ENCODE measurements at regions not wholly inside any gene's neighbourhood (a gene's known extent, or its start where the extent isn't known, plus 50 kb on each side); places are given as distances from the start of the nearest gene placed in this dataset.
"Not testable (repeated sequence)": the region's sequence is repeated elsewhere in the genome, so short reads cannot be mapped to it uniquely, and the experiment has no call there.

- H3K27ac ChIP-seq, result no peak overlapping the region
- no peak overlapping the region for H3K9ac ChIP-seq (ENCODE audit: insufficient read length)
- no peaks in the 10 kb centered on the region for H3K36me3 ChIP-seq (ENCODE audit: insufficient read depth, low read length)
- no peak for DNase-seq (ENCODE audit: low read depth, low spot score)
- TF ChIP-seq EZH2 (IDR thresholded peaks at IDR 0.05), result no peak
- TF ChIP-seq FOXP2 (optimal IDR thresholded peaks at IDR 0.05; ENCODE audit: control extremely low read depth, extremely low read length, insufficient read depth), result no peak
- TF ChIP-seq POLR2AphosphoS5 (IDR thresholded peaks at IDR 0.05; ENCODE audit: borderline replicate concordance, low read depth, low read length), result no peak
- H3K4me3 ChIP-seq, result no peak overlapping the region
- no peaks in the 10 kb centered on the region for H3K9me3 ChIP-seq (ENCODE audit: low read depth, low read length)
These were observed 209.1 kb upstream of the ANXA10 start for GRCh38 chr4:167883266-167883665.

DNA sequence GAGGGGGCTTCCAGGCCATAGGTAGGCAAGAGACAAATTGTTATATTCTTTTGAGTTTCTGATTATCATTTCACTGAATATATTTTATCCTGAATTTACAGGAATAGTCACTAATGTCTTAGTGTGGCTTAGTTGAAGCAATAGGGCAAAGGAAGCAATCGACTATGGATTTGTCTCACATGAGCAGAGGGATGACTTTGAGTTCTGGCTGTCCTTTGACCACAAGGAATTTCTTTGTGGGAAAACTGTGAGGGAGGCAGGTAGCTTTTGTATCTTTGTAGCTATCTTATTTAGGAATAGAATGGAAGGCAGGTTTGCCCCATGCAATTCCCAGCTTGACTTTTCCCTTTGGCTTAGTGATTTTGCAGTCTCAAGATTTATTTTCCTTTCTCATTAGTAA lies 207.3 kb upstream of the ANXA10 start:
- H3K4me3 ChIP-seq, result no peak overlapping the region
- no peaks in the 10 kb centered on the region for H3K36me3 ChIP-seq (ENCODE audit: insufficient read depth, low read length)
- H3K9me3 ChIP-seq (ENCODE audit: low read depth, low read length), result no peaks in the 10 kb centered on the region
- TF ChIP-seq FOXP2 (optimal IDR thresholded peaks at IDR 0.05; ENCODE audit: control extremely low read depth, extremely low read length, insufficient read depth), result no peak
- TF ChIP-seq POLR2AphosphoS5 (IDR thresholded peaks at IDR 0.05; ENCODE audit: borderline replicate concordance, low read depth, low read length), result no peak
- TF ChIP-seq EZH2 (IDR thresholded peaks at IDR 0.05), result no peak
- no peak for DNase-seq (ENCODE audit: low read depth, low spot score)
- H3K27ac ChIP-seq, result no peak overlapping the region
- no peak overlapping the region for H3K9ac ChIP-seq (ENCODE audit: insufficient read length)

DNA sequence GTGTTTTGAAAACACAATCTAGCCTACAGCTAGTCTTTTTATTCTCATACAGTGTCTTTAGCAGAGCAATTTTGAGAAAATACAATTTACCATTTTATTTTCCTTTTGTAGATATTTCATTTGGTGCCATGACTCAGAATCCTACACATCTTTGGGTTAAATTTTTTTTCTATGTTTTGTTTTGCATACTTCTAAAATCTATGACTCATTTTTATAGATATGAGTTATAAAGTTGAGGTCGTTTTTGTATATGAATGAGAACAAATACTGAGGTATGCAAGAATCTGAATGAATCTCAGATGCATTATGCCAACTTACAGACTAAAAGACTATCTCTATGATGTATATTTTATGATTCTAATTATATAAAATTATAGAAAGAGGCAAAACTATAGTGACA lies 206.5 kb upstream of the ANXA10 start:
- TF ChIP-seq POLR2AphosphoS5 (IDR thresholded peaks at IDR 0.05; ENCODE audit: borderline replicate concordance, low read depth, low read length), result no peak
- no peak for TF ChIP-seq FOXP2 (optimal IDR thresholded peaks at IDR 0.05; ENCODE audit: control extremely low read depth, extremely low read length, insufficient read depth)
- TF ChIP-seq EZH2 (IDR thresholded peaks at IDR 0.05), result no peak
- Histone ChIP-seq H3K4me3 (no peak overlapping the region), H3K27ac (no peak overlapping the region), H3K9me3 (ENCODE audit: low read depth, low read length) (no peaks in the 10 kb centered on the region), H3K9ac (ENCODE audit: insufficient read length) (no peak overlapping the region), H3K36me3 (ENCODE audit: insufficient read depth, low read length) (no peaks in the 10 kb centered on the region)
- DNase-seq (ENCODE audit: low read depth, low spot score), result no peak

GRCh38 chr4:167887726-167888125 lies 204.6 kb upstream of the ANXA10 start:
- no peak overlapping the region for H3K9ac ChIP-seq (ENCODE audit: insufficient read length)
- H3K4me3 ChIP-seq, result no peak overlapping the region
- TF ChIP-seq EZH2 (IDR thresholded peaks at IDR 0.05), result no peak
- no peak for TF ChIP-seq FOXP2 (optimal IDR thresholded peaks at IDR 0.05; ENCODE audit: control extremely low read depth, extremely low read length, insufficient read depth)
- TF ChIP-seq POLR2AphosphoS5 (IDR thresholded peaks at IDR 0.05; ENCODE audit: borderline replicate concordance, low read depth, low read length), result no peak
- no peaks in the 10 kb centered on the region for H3K9me3 ChIP-seq (ENCODE audit: low read depth, low read length)
- no peak for DNase-seq (ENCODE audit: low read depth, low spot score)
- H3K36me3 ChIP-seq (ENCODE audit: insufficient read depth, low read length), result no peaks in the 10 kb centered on the region
- no peak overlapping the region for H3K27ac ChIP-seq

DNA sequence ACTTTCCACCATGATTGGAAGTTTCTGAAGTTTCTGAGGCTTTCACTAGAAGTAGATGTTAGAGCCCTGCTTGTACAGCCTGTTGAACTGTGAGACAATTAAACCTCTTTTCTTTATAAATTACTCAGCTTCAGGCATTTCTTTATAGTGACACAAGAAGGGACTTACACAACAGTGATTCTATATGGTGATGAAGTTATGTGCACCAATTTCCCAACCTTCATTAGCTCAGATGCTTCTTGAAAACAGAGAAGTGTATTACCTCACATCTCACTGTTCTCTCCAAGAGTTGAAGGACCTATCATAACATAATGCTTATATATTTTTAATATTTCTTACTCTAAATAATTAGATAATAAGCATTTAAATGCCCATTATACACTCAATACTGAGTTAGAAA lies 202.1 kb upstream of the ANXA10 start:
- no peaks in the 10 kb centered on the region for H3K9me3 ChIP-seq (ENCODE audit: low read depth, low read length)
- no peak for DNase-seq (ENCODE audit: low read depth, low spot score)
- no peak overlapping the region for H3K27ac ChIP-seq
- no peak overlapping the region for H3K4me3 ChIP-seq
- H3K36me3 ChIP-seq (ENCODE audit: insufficient read depth, low read length), result no peaks in the 10 kb centered on the region
- no peak for TF ChIP-seq FOXP2 (optimal IDR thresholded peaks at IDR 0.05; ENCODE audit: control extremely low read depth, extremely low read length, insufficient read depth)
- TF ChIP-seq EZH2 (IDR thresholded peaks at IDR 0.05), result no peak
- H3K9ac ChIP-seq (ENCODE audit: insufficient read length), result no peak overlapping the region

DNA sequence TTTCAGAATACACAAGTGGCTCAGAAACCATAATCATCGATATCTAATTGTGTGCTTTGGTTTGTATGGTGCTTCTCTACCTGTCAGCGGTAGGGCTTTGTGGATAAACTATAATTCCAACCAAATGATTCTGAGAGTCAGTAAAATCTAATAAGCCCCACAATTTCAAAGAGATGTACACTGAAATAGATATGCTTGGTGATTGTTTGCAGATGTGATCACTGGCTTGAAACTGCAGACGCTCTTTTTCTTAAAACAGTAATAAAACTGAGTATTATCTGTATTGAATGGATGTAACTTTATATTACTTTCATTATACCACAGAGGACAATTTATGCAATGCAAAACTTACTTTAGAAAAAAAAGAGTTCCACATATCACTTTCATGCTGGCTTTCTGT lies 198.8 kb upstream of the ANXA10 start:
- DNase-seq (ENCODE audit: low read depth, low spot score), result no peak
- Histone ChIP-seq H3K4me3 (no peak overlapping the region), H3K9ac (ENCODE audit: insufficient read length) (no peak overlapping the region), H3K9me3 (ENCODE audit: low read depth, low read length) (no peaks in the 10 kb centered on the region), H3K36me3 (ENCODE audit: insufficient read depth, low read length) (no peaks in the 10 kb centered on the region), H3K27ac (no peak overlapping the region)
- TF ChIP-seq FOXP2 (optimal IDR thresholded peaks at IDR 0.05; ENCODE audit: control extremely low read depth, extremely low read length, insufficient read depth) (no peak), POLR2AphosphoS5 (IDR thresholded peaks at IDR 0.05; ENCODE audit: borderline replicate concordance, low read depth, low read length) (no peak), EZH2 (IDR thresholded peaks at IDR 0.05) (no peak)

- H3K9ac ChIP-seq (ENCODE audit: insufficient read length); DNase-seq (ENCODE audit: low read depth, low spot score); H3K27ac ChIP-seq; H3K4me3 ChIP-seq; H3K36me3 ChIP-seq (ENCODE audit: insufficient read depth, low read length); H3K9me3 ChIP-seq (ENCODE audit: low read depth, low read length): not testable (repeated sequence)
These were observed 196.1 kb upstream of the ANXA10 start for GRCh38 chr4:167896260-167896659.

DNA sequence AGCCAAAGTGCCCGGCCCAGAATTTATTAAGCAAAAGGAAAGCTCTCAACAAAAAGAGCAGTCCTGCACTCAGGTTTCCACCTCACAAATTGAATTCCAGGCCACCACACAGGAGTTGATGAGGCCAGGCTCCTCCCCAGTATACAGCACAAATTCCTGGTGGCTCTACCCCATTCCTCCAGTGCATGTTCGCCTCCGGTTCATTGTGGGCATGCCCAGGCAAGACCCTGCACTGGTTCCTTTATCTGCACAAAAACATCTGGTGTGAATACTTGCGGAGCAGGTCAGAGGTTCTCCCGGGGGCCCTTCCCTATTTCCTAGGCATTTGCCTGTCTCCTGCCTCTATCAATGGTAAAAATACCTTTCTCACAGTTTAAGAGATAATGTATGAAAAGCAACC lies 195.2 kb upstream of the ANXA10 start:
- DNase-seq (ENCODE audit: low read depth, low spot score), result no peak
- Histone ChIP-seq H3K9ac (ENCODE audit: insufficient read length) (no peak overlapping the region), H3K36me3 (ENCODE audit: insufficient read depth, low read length) (no peaks in the 10 kb centered on the region), H3K9me3 (ENCODE audit: low read depth, low read length) (no peaks in the 10 kb centered on the region), H3K4me3 (no peak overlapping the region), H3K27ac (no peak overlapping the region)
- TF ChIP-seq FOXP2 (optimal IDR thresholded peaks at IDR 0.05; ENCODE audit: control extremely low read depth, extremely low read length, insufficient read depth) (no peak), POLR2AphosphoS5 (IDR thresholded peaks at IDR 0.05; ENCODE audit: borderline replicate concordance, low read depth, low read length) (no peak), EZH2 (IDR thresholded peaks at IDR 0.05) (no peak)

DNA sequence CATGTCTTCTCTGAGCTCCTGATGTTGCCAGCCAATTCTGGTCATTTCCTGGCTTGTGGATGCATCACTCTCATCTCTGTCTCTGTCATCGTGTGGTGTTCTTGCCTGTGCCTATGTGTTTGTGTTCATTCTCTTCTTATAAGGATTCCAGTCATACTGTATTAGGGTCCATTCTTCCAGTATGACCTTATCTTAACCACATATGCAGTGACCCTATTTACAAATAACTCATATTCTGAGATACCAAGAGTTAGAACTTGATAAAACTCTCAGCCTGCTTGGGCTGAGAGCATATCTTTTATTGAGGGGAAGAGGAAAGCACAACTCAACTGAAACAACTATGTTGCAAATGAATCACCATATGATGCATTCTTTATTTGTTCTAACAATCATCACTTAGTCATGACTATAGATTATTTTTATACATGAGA lies 189.0 kb upstream of the ANXA10 start:
- DNase-seq (ENCODE audit: low read depth, low spot score), result no peak
- TF ChIP-seq FOXP2 (optimal IDR thresholded peaks at IDR 0.05; ENCODE audit: control extremely low read depth, extremely low read length, insufficient read depth), result no peak
- TF ChIP-seq POLR2AphosphoS5 (IDR thresholded peaks at IDR 0.05; ENCODE audit: borderline replicate concordance, low read depth, low read length), result no peak
- TF ChIP-seq EZH2 (IDR thresholded peaks at IDR 0.05), result no peak
- Histone ChIP-seq H3K36me3 (ENCODE audit: insufficient read depth, low read length) (no peaks in the 10 kb centered on the region), H3K4me3 (no peak overlapping the region), H3K9me3 (ENCODE audit: low read depth, low read length) (no peaks in the 10 kb centered on the region), H3K27ac (no peak overlapping the region), H3K9ac (ENCODE audit: insufficient read length) (no peak overlapping the region)
